C4-2B (cell line): ENCODE measurements at regions not wholly inside any gene's neighbourhood (a gene's known extent, or its start where the extent isn't known, plus 50 kb on each side); places are given as distances from the start of the nearest gene placed in this dataset.

Experiments
- ZFX ChIP-seq: fragments of 450-650 bp; IDR thresholded peaks from 2 replicates; pipeline ENCODE4 v1.6.1; 2017
- TF ChIP-seq, protein P1 (sequence below): fragments of 450-650 bp; conservative IDR thresholded peaks from 2 replicates; pipeline ENCODE4 v1.5.1; 2017; ENCODE audit warnings: mild to moderate bottlenecking

DNA sequence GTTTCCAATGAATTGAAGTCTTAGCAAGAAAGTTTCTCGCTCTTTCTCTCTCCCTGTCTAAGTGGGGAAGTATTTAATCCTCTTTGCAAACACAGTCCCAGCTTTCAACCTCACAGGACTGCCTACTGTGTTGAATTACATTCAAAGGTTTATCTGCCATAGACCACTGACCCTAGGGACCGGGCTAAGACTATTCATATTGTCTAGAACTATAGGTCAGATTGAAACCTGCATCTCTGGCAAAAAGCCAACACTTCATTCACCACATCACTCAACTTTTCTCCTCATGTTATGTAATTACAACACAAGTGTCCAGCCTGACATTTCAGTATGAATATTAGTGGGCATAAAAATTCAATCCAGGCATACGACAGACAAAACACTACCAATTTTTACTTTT lies 314.7 kb upstream of the RSPO3 start:
- TF ChIP-seq, protein P1, sequence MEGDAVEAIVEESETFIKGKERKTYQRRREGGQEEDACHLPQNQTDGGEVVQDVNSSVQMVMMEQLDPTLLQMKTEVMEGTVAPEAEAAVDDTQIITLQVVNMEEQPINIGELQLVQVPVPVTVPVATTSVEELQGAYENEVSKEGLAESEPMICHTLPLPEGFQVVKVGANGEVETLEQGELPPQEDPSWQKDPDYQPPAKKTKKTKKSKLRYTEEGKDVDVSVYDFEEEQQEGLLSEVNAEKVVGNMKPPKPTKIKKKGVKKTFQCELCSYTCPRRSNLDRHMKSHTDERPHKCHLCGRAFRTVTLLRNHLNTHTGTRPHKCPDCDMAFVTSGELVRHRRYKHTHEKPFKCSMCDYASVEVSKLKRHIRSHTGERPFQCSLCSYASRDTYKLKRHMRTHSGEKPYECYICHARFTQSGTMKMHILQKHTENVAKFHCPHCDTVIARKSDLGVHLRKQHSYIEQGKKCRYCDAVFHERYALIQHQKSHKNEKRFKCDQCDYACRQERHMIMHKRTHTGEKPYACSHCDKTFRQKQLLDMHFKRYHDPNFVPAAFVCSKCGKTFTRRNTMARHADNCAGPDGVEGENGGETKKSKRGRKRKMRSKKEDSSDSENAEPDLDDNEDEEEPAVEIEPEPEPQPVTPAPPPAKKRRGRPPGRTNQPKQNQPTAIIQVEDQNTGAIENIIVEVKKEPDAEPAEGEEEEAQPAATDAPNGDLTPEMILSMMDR: no peak
- no peak for TF ChIP-seq ZFX
